Endothelial cell of umbilical vein (primary cell): ENCODE measurements at regions not wholly inside any gene's neighbourhood (a gene's known extent, or its start where the extent isn't known, plus 50 kb on each side); places are given as distances from the start of the nearest gene placed in this dataset.

Source experiments
- BruUV-seq: library from RNA; stranded (reverse); fragments of 400-500 nt; replicated peaks from 2 replicates; lab custom pipeline; 2021; lab: Mats Ljungman, UMichigan
- CTCF ChIA-PET: fragments of 300-600, 350-600 bp; sonication (Branson Sonifier 250); formaldehyde crosslinking; loops from one replicate; lab custom pipeline; 2021; ENCODE audit warnings: antibody characterized with exemption, inconsistent platforms; lab: Charles Lee
- POLR2A ChIA-PET: fragments of 300-600, 350-600 bp; sonication (Branson Sonifier 250); formaldehyde crosslinking; loops from one replicate; lab custom pipeline; 2021; ENCODE audit warnings: antibody characterized with exemption, inconsistent platforms; lab: Charles Lee
- DNase-seq: peaks from one replicate; pipeline ENCODE4 v3.0.0-alpha.2; 2011; ENCODE audit warnings: low read depth, low spot score
- FAIRE-seq: peaks from 2 replicates; lab custom pipeline; 2011; peaks lifted over from hg19 to GRCh38; lab: Jason Lieb, UNC
- H2AFZ ChIP-seq: 2 replicates; pipeline ENCODE4 v1.6.0; 2012; ENCODE audit warnings: low read depth, low read length, control low read depth, inconsistent platforms
- H3K27ac ChIP-seq: 2 replicates; pipeline ENCODE4 v1.5.1; 2011; ENCODE audit warnings: low read depth, mild to moderate bottlenecking, control low read depth, low read length, moderate library complexity; ENCODE audit not compliant: insufficient read depth
- H3K27me3 ChIP-seq, 2 experiments: 2 replicates each; pipeline versions ENCODE4 v1.6.0 to v1.6.1; 2011; ENCODE audit warnings: low read length in 2 of 2, mixed read lengths in 1 of 2; ENCODE audit not compliant: control insufficient read depth in 2 of 2, insufficient read depth in 2 of 2
- H3K36me3 ChIP-seq, 2 experiments: 2 replicates in 1 of 2; 3 replicates in 1 of 2; pipeline ENCODE4 v1.5.1; 2011; ENCODE audit warnings: low read length in 2 of 2, mild to moderate bottlenecking in 1 of 2, moderate library complexity in 1 of 2; ENCODE audit not compliant: control insufficient read depth in 2 of 2, insufficient read depth in 2 of 2; ENCODE audit errors: extremely low read depth in 1 of 2
- H3K4me1 ChIP-seq: 3 replicates; pipeline ENCODE4 v1.5.1; 2011; ENCODE audit warnings: mild to moderate bottlenecking, low read length; ENCODE audit not compliant: control insufficient read depth, insufficient read depth; ENCODE audit errors: extremely low read depth
- H3K4me2 ChIP-seq: 2 replicates; pipeline ENCODE4 v1.6.1; 2011; ENCODE audit warnings: low read length, control low read depth, mixed read lengths; ENCODE audit not compliant: insufficient read depth
- H3K4me3 ChIP-seq, 3 experiments: fragments of 200-600 bp in 1 of 3; sonication (generic), shearing (Covaris generic) in 1 of 3; replicated peaks in 1 of 3; 2 replicates each; pipeline ENCODE4 v1.5.1; 2011 to 2016; ENCODE audit warnings: control low read depth in 3 of 3, low read length in 3 of 3, mild to moderate bottlenecking in 2 of 3, inconsistent platforms in 1 of 3, low read depth in 1 of 3, moderate library complexity in 1 of 3; ENCODE audit not compliant: insufficient read depth in 1 of 3
- H3K79me2 ChIP-seq: 2 replicates; pipeline ENCODE4 v1.6.0; 2012; ENCODE audit warnings: low read length, inconsistent platforms; ENCODE audit not compliant: control insufficient read depth, insufficient read depth
- H3K9ac ChIP-seq: replicated peaks from 2 replicates; pipeline ENCODE3; 2011; ENCODE audit warnings: low read length, control low read depth; ENCODE audit not compliant: insufficient read depth; ENCODE audit errors: extremely low read depth
- H3K9me1 ChIP-seq: replicated peaks from 3 replicates; pipeline ENCODE4 v1.6.0; 2011; ENCODE audit warnings: mild to moderate bottlenecking, low read length; ENCODE audit not compliant: control insufficient read depth, insufficient read depth; ENCODE audit errors: extremely low read depth
- H3K9me3 ChIP-seq: replicated peaks from 2 replicates; pipeline ENCODE4 v1.5.1; 2012; ENCODE audit warnings: low read length, inconsistent platforms; ENCODE audit not compliant: control insufficient read depth, insufficient read depth
- H4K20me1 ChIP-seq: replicated peaks from 2 replicates; pipeline ENCODE3; 2011; ENCODE audit warnings: mild to moderate bottlenecking, low read length; ENCODE audit not compliant: control insufficient read depth, insufficient read depth; ENCODE audit errors: extremely low read depth
- EZH2 ChIP-seq: IDR thresholded peaks from 2 replicates; pipeline ENCODE4 v1.6.1; 2012; ENCODE audit warnings: borderline replicate concordance, low read depth, mild to moderate bottlenecking, moderate library complexity, low read length, inconsistent platforms; ENCODE audit not compliant: severe bottlenecking
- FOS ChIP-seq: IDR thresholded peaks from 2 replicates; pipeline ENCODE4 v1.6.1; 2011; ENCODE audit warnings: mild to moderate bottlenecking, low read length, moderate library complexity, borderline replicate concordance; ENCODE audit not compliant: insufficient read depth
- GATA2 ChIP-seq: IDR thresholded peaks from 2 replicates; pipeline ENCODE4 v1.7.0; 2011; ENCODE audit warnings: low read depth, mild to moderate bottlenecking, moderate library complexity, mixed read lengths, low read length; ENCODE audit not compliant: insufficient read length, insufficient read depth
- JUN ChIP-seq: IDR thresholded peaks from 2 replicates; pipeline ENCODE4 v1.6.1; 2011; ENCODE audit warnings: borderline replicate concordance, low read depth; ENCODE audit not compliant: insufficient read length, insufficient read depth
- MYC ChIP-seq: IDR thresholded peaks from one replicate; pipeline ENCODE4 v1.6.1; 2011; ENCODE audit warnings: mild to moderate bottlenecking, low read depth, low read length
- POLR2A ChIP-seq: IDR thresholded peaks from 2 replicates; pipeline ENCODE4 v1.6.1; 2012; ENCODE audit warnings: low read depth, mild to moderate bottlenecking, control low read depth, low read length
- POLR2AphosphoS5 ChIP-seq: IDR thresholded peaks from 2 replicates; pipeline ENCODE4 v1.6.1; 2012; ENCODE audit warnings: low read depth, mild to moderate bottlenecking, control low read depth, low read length, moderate library complexity; ENCODE audit not compliant: insufficient read depth
- dilution Hi-C: fragments of 300-500 bp; cut with MboI; formaldehyde crosslinking; loops from one replicate; pipeline ENCODE4 v1.15.0; 2019; ENCODE audit warnings: low sequenced_read_pairs; ENCODE audit not compliant: extremely low pct_ligation_motif_present
- intact Hi-C: fragments of 100-400 bp; cut with micrococcal nuclease; formaldehyde crosslinking; loops from one replicate; pipeline ENCODE4 v1.10.0; 2022
- TF ChIP-seq, protein P1 (sequence below), 2 donors: IDR thresholded peaks; 1 replicate in 1 of 2; 2 replicates in 1 of 2; pipeline ENCODE4 v1.5.1; 2011; ENCODE audit warnings: low read length in 2 of 2, mild to moderate bottlenecking in 2 of 2, moderate library complexity in 2 of 2, control low read depth in 1 of 2, inconsistent platforms in 1 of 2, low read depth in 1 of 2; ENCODE audit not compliant: insufficient read depth in 1 of 2; ENCODE audit errors: extremely low read depth in 1 of 2
- TF ChIP-seq, protein P2 (sequence below): IDR thresholded peaks from 2 replicates; pipeline ENCODE4 v1.6.1; 2011; ENCODE audit not compliant: insufficient read depth, insufficient read length

GRCh38 chr6:100062621-100063020, 68.6 kb upstream of the MCHR2 start:
- dilution Hi-C loops (no loop called here), intact Hi-C loops (no loop called here)
- Histone ChIP-seq H3K27me3 (peaks cover 2 to 5% of the 10 kb centered on the region in 2 experiments), H3K4me2 (no peak overlapping the region), H3K9me3 (no peaks in the 10 kb centered on the region), H3K9me1 (no peaks in the 10 kb centered on the region), H3K4me3 (no peak overlapping the region), H4K20me1 (no peaks in the 10 kb centered on the region), H2AFZ (no peak overlapping the region), H3K36me3 (no peaks in the 10 kb centered on the region), H3K9ac (no peak overlapping the region), H3K79me2 (no peaks in the 10 kb centered on the region), H3K4me1 (no peaks in the 10 kb centered on the region), H3K27ac (no peak overlapping the region)
- BruUV-seq, result no TSS peak
- FAIRE-seq (no peak), DNase-seq (no peak)
- CTCF ChIA-PET, result interaction anchor here (0.9 kb wide), 1 partner anchor 195 kb away, joined by 3 read pairs; no protein-coding TSS in a partner anchor
- POLR2A ChIA-PET, result no interaction called here
- no peak for TF ChIP-seq POLR2A
- no peak for TF ChIP-seq EZH2
- TF ChIP-seq MYC, result no peak
- no peak for TF ChIP-seq GATA2
- TF ChIP-seq JUN, result no peak
- TF ChIP-seq, protein P1, sequence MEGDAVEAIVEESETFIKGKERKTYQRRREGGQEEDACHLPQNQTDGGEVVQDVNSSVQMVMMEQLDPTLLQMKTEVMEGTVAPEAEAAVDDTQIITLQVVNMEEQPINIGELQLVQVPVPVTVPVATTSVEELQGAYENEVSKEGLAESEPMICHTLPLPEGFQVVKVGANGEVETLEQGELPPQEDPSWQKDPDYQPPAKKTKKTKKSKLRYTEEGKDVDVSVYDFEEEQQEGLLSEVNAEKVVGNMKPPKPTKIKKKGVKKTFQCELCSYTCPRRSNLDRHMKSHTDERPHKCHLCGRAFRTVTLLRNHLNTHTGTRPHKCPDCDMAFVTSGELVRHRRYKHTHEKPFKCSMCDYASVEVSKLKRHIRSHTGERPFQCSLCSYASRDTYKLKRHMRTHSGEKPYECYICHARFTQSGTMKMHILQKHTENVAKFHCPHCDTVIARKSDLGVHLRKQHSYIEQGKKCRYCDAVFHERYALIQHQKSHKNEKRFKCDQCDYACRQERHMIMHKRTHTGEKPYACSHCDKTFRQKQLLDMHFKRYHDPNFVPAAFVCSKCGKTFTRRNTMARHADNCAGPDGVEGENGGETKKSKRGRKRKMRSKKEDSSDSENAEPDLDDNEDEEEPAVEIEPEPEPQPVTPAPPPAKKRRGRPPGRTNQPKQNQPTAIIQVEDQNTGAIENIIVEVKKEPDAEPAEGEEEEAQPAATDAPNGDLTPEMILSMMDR (IDR thresholded peaks at IDR 0.05; ENCODE audit: extremely low read depth in 1 of 2, insufficient read depth in 1 of 2, low read depth in 1 of 2, low read length in 2 of 2), result no peak
- TF ChIP-seq, protein P2, sequence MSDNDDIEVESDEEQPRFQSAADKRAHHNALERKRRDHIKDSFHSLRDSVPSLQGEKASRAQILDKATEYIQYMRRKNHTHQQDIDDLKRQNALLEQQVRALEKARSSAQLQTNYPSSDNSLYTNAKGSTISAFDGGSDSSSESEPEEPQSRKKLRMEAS, result no peak
- TF ChIP-seq FOS, result no peak
- no peak for TF ChIP-seq POLR2AphosphoS5
